SKM-1 treated with dmso at 0.1 percent for 144 hours (cell line): ENCODE measurements at regions not wholly inside any gene's neighbourhood (a gene's known extent, or its start where the extent isn't known, plus 50 kb on each side); places are given as distances from the start of the nearest gene placed in this dataset.

Source experiments
- DNase-seq: peaks from one replicate; lab custom pipeline; 2025; ENCODE audit not compliant: unreplicated experiment; lab: John Stamatoyannopoulos, UW

DNA sequence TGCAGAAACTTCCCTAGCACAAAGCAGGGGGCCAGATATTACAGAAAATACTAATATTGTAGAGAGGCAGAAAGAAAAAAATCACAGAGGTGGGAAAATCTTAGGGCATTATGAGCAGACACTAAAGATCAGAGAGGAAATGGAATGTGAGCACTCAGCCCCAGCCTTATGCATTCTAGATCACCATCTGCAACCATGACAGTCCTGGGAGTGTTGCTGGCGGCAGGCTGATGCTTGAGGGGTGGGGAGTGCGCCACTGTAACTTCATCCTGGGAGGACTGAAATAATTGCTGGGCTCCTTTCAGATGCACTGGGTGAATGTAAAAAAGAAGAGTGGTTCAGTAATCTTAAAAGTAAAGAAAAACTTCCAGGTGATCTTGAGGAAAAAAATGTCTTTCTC, 427.6 kb upstream of the SEMA6D start:
- no peak for DNase-seq

DNA sequence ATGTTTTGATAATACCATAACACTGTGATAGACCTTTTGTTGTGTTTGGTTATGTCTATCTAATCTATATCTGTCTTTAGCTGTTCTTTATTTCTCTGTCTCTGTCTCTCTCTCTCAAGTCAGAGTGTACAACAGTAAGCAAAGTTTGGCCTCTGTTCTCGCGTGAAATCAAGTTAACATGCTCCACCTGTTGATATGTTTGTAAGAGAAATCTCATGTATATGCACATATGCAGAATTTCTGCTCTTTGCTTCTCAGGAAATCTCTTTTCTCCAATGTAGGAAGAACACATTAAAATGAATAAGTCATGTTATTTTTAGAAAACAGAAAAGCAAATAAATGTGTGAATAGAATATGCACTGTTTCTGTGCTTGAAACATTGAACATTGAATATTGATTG, 425.5 kb upstream of the SEMA6D start:
- DNase-seq, result no peak

DNA sequence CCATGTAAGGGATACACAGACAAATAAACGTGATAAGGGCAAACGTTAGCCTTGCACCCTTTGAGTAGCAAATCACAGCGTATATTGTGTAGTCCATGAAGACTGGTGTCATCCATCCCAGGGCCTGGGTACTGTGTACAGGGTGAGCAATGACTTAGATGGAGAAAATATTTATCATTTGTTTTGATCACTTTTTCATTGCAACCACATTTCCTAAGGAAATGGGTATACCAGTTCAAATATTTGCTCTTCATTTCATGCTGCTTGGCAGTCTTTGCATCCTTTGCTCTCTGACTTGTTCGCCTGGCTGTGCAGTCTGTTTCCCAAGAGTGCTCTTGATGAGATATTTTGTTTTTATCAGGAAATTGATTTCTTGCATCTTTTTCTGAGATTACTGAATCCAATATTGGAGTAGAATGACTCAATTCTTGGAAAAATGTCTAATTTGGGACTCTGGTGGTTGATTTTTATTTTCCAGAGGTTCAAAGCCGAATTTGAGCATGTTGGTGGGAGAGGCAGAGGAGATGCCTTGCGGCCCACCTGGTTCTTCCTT, 424.6 kb upstream of the SEMA6D start:
- DNase-seq, result no peak

DNA sequence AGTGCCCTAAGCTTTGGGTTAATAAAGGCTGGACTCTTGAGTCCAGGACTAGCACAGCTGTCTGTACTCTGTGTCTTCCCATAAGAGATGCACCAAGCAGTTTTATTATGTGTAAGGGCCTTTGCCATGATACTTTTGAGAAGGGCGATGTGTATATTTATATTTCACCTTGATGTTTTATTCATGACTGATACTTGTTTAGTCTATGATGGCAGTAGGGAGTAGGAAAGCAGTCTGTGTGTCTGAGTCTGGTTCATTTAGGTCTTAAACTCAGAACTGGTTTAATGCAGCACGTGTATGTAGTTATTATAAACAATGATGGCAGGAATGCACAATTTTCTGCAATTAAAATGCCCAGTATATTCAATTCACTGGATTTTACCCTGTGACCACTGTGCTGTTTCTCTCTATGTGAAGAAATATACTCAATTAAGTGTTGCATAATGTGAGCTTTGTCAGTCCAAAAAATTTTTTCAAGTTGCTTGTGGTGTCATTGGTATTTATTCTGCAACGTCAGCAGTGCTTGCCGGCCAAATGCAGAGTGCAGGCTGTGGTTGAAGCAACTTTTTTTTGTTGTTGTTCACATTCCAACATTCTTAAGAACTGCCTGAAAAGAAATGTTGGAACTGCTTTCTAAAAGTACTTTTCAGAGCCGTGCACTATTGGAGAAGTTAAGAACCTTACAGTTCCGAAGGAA, 423.7 kb upstream of the SEMA6D start:
- DNase-seq, result no peak

DNA sequence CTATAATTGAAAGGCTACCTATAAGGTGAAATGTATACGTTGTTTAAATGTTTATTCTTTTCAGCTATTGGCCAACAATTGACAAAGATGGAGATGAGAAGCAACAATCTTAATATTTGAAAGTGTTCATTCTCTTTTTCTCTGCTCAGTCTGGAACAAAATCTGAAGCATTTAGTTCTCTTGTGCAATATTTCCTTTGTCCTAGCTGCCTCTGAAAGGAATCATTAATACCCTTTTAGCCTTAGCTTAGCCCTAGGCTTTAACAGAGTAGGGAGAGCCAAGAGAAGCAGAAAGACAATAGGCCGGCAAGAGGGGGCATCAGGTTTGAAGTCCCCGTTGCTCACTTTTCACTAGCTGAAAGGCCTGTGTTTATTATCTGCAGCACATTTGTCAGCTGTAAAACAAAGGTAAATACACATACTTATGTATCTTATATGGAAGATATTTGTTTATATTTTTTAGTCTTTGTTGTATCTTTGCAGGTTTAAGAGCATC, 422.5 kb upstream of the SEMA6D start:
- no peak for DNase-seq

DNA sequence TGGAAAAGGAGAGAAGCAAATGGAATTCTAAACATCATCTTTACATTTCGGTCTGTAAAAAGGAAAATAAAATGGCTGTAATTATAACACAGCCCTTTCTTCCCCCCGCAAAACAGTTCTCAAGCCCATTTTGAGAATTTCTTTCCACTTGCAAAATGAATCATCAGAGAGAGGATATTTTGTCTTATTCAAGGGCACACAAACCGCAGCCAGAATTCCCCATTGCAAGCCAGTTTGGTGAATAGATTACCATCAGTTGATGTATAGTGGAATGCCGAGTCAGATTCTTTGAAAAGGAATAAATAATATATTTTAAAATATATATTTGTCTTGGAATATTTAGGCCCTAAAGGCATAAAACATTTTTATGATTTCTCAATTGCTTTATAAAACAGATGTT, 420.4 kb upstream of the SEMA6D start:
- DNase-seq, result no peak

DNA sequence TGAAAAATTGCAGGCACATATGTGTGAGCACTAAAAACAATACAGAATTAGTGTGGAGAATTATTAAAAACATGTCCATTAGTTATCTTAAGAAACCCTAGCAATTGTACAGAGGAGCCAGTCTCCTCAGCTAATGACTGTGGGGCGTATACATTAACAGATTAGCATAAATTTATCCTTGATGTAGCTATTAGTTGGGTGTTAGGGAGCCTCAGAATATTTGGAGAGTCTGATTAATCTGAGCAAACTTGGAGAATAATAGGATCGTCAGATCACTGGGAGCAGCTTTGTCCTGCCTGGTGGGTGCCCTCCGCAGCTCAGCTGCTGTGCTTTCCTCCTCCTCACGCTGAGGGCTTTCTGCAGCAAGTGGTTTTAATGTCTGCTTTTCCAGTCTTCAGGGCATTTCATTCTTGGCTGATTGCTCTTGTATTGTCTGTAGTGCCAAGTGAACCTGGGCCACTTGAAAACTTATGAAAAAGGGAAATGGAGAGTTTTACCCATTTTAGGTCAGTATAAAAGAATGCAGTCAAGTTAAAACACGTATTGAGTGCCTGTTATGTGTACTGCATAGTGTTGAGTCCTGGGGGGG, 417.4 kb upstream of the SEMA6D start:
- DNase-seq, result no peak

DNA sequence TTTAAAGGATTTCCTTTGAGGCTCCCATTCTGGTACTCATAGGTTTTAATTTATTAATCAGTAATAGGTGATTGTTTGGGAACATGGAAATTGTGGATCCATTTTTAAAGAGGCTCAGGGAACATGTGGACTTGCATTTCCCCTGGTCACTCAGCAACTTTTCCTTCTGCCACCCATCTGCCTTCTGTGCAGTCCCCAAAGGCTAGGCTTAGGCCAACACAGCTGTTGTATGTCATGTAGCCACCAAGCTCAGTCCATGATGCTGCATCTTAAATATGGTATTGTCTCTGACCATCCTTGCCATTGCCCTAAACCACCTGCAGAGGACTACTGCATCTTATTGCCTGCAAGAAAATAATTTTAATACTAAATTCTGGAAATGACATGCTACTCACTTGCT, 416.7 kb upstream of the SEMA6D start:
- DNase-seq, result no peak

DNA sequence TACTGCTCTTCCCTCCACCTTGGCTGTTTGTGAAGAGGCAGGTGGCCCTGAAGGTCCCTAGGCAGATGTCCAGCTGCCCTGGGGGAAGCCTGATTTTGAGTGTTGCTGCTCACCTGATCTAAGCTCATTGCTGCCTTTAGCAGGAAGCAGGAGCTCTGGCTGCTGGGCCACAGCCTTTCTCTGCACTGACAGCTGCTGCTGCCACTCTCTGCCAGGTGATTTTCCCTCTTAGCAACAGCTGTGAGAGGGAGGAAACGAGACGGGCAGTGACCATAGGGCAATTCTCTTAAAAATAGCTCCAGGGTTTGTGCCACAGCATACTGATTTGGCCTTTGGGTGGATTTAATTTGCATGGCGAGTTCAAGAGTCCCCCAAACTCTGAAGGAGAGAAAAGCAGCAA, 415.8 kb upstream of the SEMA6D start:
- no peak for DNase-seq

DNA sequence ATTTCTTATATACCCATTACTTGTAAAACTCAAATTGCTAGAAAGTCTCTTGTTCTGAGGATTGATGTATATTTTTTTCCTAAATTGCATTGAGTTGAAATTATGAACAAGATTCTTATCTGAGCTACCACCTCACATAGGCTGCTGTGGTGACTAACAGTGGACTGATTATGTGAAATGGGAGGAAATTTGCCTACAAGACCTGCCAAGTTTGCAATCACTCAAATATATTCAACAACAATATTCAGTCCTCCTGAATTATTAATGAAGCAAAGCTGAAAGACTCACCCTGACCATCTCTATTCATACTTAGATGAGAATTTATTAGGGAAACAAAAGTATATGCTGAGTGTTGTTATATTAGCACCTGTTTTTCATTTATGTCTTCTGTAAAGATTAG, 412.6 kb upstream of the SEMA6D start:
- no peak for DNase-seq

DNA sequence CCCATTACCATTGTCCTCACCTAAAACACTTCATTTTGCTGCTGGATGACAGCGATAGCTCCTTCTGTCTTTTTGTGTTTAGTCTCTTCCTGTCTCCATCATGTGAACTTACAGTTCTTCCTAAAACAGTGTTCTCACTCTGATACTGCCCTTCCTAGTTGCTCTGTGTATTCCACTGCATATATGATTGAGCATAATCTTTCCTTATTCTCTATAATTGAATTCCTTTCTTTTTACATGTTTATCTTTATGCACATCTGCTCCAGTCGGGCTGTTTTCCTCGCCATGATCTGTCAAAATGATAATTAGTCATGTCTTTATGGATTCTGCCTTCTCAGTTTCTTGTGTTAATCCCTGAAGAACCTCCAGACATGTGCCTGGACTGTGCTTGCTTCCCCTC, 405.1 kb upstream of the SEMA6D start:
- DNase-seq, result no peak

DNA sequence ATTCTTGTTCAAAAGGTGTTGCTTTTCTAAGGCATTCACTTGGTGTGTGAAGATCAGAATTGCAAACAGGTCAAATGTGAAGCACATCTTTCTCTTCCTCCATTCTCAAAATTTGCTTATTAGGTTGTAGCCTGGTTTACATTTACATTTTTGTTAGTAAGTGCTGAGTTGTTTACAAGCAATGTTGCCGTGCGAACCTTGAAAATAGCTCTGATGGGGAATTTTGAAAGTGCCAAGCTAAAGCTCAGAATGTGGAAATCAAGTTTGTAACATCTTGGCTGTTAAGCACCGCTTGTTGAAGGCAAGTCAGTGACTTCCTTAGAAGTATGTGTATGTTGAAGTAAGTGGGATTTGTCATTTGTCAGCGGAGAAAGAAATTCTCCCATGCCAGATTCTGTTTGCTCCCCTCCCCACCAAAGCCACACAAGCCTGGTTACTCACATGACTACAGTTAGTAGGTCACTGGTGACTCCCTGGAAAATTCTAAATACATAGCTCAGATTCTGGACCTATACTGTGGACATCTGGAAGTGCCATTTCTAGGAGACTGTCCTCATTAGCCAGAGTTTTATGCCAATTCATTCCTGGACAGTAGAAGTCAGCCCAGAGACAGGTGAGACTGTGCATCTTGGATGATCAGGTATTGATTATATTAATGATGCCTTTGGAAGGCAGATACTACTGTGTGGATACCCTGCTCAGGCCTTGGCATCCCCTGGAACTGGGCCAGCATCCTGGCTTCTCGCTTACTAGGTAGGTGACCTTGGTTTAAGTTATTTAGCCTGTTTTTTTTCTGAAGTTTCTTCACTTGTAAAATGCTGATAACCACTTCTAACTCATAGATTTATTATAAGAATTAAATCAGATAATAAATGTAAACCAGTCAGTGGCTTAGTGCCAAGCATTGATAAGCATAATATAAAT, 390.6 kb upstream of the SEMA6D start:
- no peak for DNase-seq

DNA sequence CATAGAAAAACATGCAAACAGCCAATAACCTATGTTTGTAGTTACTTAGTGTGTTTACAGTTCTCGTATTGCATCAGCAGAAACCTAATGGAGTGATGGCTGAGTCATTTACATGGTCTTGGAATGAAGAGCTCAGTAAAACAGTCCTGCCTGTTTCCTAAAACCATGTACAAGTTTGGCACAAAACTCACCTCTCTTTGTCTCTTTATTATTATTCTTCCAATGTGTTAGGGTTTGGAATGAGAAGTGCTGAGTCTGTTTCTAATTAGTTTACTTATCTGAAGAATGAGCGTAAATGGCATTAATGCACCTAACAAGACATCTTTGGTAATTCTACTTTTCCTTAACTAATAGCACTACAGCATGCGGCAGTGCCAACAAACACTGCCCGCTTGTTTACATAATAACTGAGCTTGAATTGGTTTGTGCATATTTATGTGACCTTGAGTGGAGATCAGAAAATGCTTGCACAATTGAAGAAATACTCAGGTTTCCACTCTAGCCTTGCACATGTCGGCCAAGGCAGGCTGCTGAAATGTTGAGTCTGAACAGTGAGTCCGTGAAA, 385.4 kb upstream of the SEMA6D start:
- no peak for DNase-seq

DNA sequence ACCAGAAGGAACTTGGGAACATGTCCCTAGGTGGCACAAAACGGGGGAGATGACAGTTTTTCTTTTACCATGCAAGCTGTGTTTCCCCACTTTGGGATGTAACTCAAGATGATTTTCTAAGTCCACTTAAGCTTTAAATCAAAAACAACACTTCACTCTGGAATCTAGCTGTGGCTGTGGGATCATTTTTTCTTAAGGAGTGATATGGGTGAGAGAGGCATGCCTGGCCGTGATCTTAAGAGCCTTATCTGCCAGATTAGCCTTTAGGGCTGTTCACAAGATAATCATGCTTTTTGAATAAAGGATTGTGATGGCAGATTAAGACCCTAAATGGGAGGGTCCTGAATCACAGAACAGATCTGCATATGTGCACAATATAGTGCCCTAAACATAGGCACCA, 384.8 kb upstream of the SEMA6D start:
- no peak for DNase-seq

DNA sequence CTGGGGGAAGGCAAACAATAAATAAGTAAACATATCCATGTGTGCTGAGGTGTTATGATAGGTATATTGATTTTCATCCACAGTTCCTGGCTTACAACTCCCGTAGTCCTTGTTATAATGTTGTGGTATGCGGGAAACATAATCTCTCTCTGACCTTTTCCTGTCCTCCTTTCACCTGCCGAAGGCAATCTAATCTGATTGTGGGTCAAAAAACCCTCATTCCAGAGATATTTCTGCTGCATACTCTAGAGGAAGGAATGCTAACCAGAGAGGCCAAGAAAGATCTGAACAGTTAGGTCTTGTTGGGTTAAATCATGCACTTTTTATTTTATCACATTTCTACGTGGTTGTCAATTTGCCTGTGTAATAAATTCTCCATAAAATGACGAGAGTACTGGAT, 383.6 kb upstream of the SEMA6D start:
- no peak for DNase-seq

DNA sequence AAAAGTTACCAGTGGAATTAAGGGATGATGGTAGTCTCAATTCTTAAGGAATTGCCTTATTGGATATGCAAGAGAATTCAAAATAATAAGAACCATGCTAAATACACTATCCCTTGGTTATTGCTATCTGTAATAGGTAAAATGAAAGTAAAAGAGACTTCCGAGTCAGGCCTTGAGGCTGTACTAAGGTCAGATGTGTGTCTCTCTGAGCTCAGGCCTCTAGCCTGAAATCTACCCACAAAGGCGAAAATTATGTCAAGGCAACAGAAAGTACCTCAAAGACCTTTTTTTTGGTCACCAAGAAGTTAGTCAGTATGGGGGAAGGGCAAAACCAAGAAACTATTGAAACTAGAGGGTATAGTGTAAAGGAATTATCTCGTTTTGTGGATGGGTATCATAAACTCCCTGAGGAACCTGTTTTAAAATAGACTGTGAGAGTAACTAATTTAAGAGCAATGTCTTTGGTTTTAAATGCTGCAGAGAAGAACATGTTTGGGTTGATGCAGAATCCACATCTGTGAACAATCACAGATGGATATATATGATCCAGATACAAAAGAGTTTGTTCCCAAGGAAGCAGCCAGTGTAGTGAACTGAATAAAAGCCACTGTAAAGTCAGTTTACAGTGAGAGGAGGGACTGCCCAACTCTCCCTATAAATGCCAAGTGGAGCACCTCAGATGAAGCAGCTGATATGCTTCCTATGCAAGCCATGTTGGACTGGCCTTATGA, 382.3 kb upstream of the SEMA6D start:
- DNase-seq, result no peak

DNA sequence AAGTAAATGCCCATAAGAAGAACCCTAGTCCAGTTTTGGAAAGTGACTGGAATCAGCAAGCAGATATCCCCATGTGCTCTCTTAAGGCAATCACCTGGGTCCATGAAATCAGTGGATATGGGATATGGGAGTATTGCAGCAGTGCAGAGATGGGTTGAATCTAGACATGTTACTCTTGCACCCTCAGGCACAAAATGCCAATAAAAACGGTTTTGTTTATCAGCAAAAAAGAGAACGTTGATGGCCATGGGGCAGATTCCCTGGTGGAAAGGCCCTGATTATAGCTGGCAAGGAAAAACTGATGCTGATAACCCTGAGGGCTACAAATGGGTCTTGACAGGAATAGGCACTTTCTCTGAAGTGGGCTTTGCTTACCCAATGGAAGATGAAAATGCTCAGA, 380.2 kb upstream of the SEMA6D start:
- DNase-seq, result no peak

DNA sequence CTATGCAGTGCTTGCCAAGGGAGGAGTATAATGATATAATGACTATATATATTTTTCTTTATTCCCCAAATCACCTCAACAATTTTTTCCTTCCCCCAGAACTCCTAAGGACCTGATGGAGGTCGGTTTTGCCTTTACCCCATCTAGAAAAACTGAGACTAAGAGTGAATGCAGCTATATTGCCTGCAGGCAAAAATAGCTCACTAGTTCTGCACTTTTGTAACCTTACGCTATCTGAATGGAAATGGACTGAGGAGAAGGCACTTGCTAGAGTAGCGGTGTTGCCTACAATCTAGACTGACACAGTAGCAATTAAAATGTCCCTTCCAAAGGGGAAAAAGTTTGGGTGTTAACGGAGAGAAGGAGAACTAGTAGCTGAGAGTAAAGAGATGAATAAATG, 379.5 kb upstream of the SEMA6D start:
- DNase-seq, result no peak

DNA sequence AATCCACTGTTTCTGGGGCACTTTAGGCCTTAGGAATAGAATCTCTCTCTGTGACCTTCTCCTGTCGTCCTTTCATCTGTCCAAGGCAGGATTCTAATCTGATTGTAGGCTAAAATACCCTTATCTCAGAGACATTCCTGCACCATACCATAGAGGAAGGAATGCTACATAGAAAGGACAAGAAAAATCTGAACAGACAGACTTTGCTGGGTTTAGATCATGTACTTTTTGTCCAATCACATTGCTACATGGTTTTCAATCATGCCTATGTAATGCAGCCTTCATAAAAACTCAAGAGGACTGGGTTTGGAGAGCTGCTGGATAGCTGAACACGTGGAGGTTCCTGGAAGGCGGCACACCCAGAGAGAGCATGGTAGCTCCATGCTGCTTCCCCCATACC, 378.5 kb upstream of the SEMA6D start:
- DNase-seq, result no peak

DNA sequence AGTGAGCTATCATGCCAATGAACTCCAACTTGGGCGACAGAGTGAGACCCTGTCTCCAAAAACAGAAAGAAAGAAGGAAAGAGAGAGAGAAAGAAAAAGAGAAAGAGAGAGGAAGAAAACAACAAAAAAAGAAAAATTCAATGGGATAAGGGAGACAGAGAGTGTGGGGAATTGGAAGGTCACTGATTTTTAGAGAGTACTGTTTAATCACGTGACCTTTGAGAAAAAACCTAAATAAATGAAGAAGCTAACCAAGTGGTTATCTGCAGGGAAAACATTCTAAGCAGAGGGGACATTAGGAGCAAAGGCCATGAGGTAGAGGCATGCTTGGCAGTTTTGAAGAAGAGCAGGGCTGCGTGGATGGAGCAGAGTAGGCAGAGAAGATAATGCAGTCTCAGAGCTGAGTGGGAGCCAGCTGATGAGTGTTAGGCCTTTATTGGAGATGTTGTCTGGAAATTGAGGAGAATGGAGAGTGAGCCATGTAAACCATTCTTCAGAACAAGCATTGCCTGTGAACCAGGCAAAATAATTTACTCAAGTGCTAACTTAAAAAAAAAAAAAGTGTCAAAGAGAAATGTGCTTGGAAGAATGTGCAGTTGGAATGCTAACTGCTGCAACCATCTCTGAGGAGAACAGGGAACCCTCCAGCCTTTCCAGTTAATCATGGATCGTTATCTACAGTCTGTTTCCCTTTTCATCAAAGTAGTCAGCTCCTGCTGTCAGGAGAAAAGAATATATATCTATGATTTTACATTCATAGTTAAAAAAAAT, 377.3 kb upstream of the SEMA6D start:
- no peak for DNase-seq
